Progenitor cell of endocrine pancreas (in vitro differentiated cells): ENCODE measurements at regions not wholly inside any gene's neighbourhood (a gene's known extent, or its start where the extent isn't known, plus 50 kb on each side); places are given as distances from the start of the nearest gene placed in this dataset.

Source experiments
- DNase-seq: peaks from one replicate; pipeline ENCODE4 v3.0.0; 2021; ENCODE audit warnings: low spot score; ENCODE audit not compliant: unreplicated experiment
- H3K27ac Mint-ChIP-seq: 2 replicates; pipeline ENCODE4 v1.8.0; 2021; ENCODE audit warnings: mild to moderate bottlenecking, moderate library complexity, mixed read lengths
- H3K27me3 Mint-ChIP-seq: 2 replicates; pipeline ENCODE4 v1.8.0; 2021; ENCODE audit warnings: mixed read lengths
- H3K36me3 Mint-ChIP-seq: 2 replicates; pipeline ENCODE4 v1.8.0; 2022; ENCODE audit warnings: mixed read lengths; ENCODE audit not compliant: insufficient read depth
- H3K4me1 Mint-ChIP-seq: 2 replicates; pipeline ENCODE4 v1.8.0; 2021; ENCODE audit warnings: low read depth, mixed read lengths
- H3K4me3 Mint-ChIP-seq: 2 replicates; pipeline ENCODE4 v1.8.0; 2021; ENCODE audit warnings: low read depth, mild to moderate bottlenecking, moderate library complexity, mixed read lengths
- H3K9me3 Mint-ChIP-seq: 2 replicates; pipeline ENCODE4 v1.8.0; 2021; ENCODE audit warnings: low read depth, mixed read lengths
- CTCF ChIP-seq: fragments of 200-600 bp; sonication (generic); IDR thresholded peaks from one replicate; pipeline ENCODE4 v1.5.0; 2021; ENCODE audit warnings: antibody characterized with exemption, mild to moderate bottlenecking; ENCODE audit not compliant: unreplicated experiment

- H3K36me3 Mint-ChIP-seq = no peaks in the 10 kb centered on the region
- no peak for TF ChIP-seq CTCF
- H3K9me3 Mint-ChIP-seq = no peaks in the 10 kb centered on the region
- no peaks in the 10 kb centered on the region for H3K27me3 Mint-ChIP-seq
- no peak overlapping the region for H3K4me3 Mint-ChIP-seq
- H3K4me1 Mint-ChIP-seq = no peaks in the 10 kb centered on the region
- no peak for DNase-seq
- H3K27ac Mint-ChIP-seq = no peak overlapping the region
Measured at GRCh38 chr20:7650086-7650879, 290.0 kb downstream of the HAO1 start.

- Mint-ChIP-seq H3K36me3 (no peaks in the 10 kb centered on the region), H3K27ac (no peak overlapping the region), H3K27me3 (no peaks in the 10 kb centered on the region), H3K9me3 (no peaks in the 10 kb centered on the region), H3K4me1 (peaks cover 7% of the 10 kb centered on the region), H3K4me3 (no peak overlapping the region)
- DNase-seq = no peak
- TF ChIP-seq CTCF = no peak
Measured at GRCh38 chr20:7654231-7654630, 286.0 kb downstream of the HAO1 start.

GRCh38 chr20:7656687-7657467 is 283.4 kb downstream of the HAO1 start:
- H3K4me3 Mint-ChIP-seq = no peak overlapping the region
- no peaks in the 10 kb centered on the region for H3K36me3 Mint-ChIP-seq
- no peak for DNase-seq
- no peak for TF ChIP-seq CTCF
- H3K9me3 Mint-ChIP-seq = no peaks in the 10 kb centered on the region
- H3K27me3 Mint-ChIP-seq = no peaks in the 10 kb centered on the region
- H3K27ac Mint-ChIP-seq = no peak overlapping the region
- H3K4me1 Mint-ChIP-seq = peaks cover 7% of the 10 kb centered on the region

GRCh38 chr20:7657569-7657968 is 282.7 kb downstream of the HAO1 start:
- Mint-ChIP-seq H3K9me3 (no peaks in the 10 kb centered on the region), H3K27me3 (no peaks in the 10 kb centered on the region), H3K36me3 (no peaks in the 10 kb centered on the region), H3K27ac (no peak overlapping the region), H3K4me3 (no peak overlapping the region), H3K4me1 (peaks cover 7% of the 10 kb centered on the region)
- DNase-seq = no peak
- no peak for TF ChIP-seq CTCF

- Mint-ChIP-seq H3K36me3 (no peaks in the 10 kb centered on the region), H3K4me3 (no peak overlapping the region), H3K27me3 (no peaks in the 10 kb centered on the region), H3K9me3 (no peaks in the 10 kb centered on the region), H3K27ac (no peak overlapping the region), H3K4me1 (peaks cover 7% of the 10 kb centered on the region)
- DNase-seq = no peak
- no peak for TF ChIP-seq CTCF
Measured at GRCh38 chr20:7660165-7660564, 280.1 kb downstream of the HAO1 start.
